ENCODE measurements at regions not wholly inside any gene's neighbourhood (a gene's known extent, or its start where the extent isn't known, plus 50 kb on each side); places are given as distances from the start of the nearest gene placed in this dataset.

GRCh38 chr4:3634894-3635820 is 102.9 kb upstream of the LRPAP1 start:
- TF ChIP-seq POLR2A (IDR thresholded peaks at IDR 0.05; ENCODE audit: low read length) (no peak), GATA1 (IDR thresholded peaks at IDR 0.05; ENCODE audit: low read depth, low read length) (no peak)

Measured in erythroblast (primary cell).